ENCODE measurements at regions not wholly inside any gene's neighbourhood (a gene's known extent, or its start where the extent isn't known, plus 50 kb on each side); places are given as distances from the start of the nearest gene placed in this dataset.

- TF ChIP-seq RBBP5 (conservative IDR thresholded peaks at IDR 0.05) (no peak), POLR2AphosphoS5 (IDR thresholded peaks at IDR 0.05; ENCODE audit: low read length) (peak; percentile 12; the same call in 1 of the 2 replicates), EP300 (IDR thresholded peaks at IDR 0.05; ENCODE audit: borderline replicate concordance in 1 of 2, control insufficient read depth in 1 of 2, low read depth in 2 of 2, low read length in 2 of 2) (no peak), ASH2L (IDR thresholded peaks at IDR 0.05; ENCODE audit: borderline replicate concordance, low read depth) (no peak), TCF12 (IDR thresholded peaks at IDR 0.05; ENCODE audit: low read depth, low read length) (0 out of 2 replicates have a peak, but pooled peaks have one; percentile 32), HDAC2 (IDR thresholded peaks at IDR 0.05) (no peak), NBN (IDR thresholded peaks at IDR 0.05) (peak; percentile 68; the same call in 1 of the 2 replicates), BRCA1 (IDR thresholded peaks at IDR 0.05; ENCODE audit: low read depth, low read length) (no peak), ELK1 (IDR thresholded peaks at IDR 0.05; ENCODE audit: low read depth, low read length) (no peak), BACH1 (IDR thresholded peaks at IDR 0.05; ENCODE audit: borderline replicate concordance) (peak; percentile 41; the same call in 1 of the 2 replicates), IKZF1 (conservative IDR thresholded peaks at IDR 0.05) (peak; percentile 46; the same call in 1 of the 2 replicates), DPF2 (IDR thresholded peaks at IDR 0.05) (peak; percentile 26; the same call in 1 of the 2 replicates), NKRF (conservative IDR thresholded peaks at IDR 0.05) (no peak), BHLHE40 (IDR thresholded peaks at IDR 0.05; ENCODE audit: borderline replicate concordance in 1 of 2, low read depth in 2 of 2, low read length in 1 of 2) (peak; percentile 22 to 60; a peak in 1 of 4 replicates), MTA2 (IDR thresholded peaks at IDR 0.05; ENCODE audit: low read depth) (0 out of 2 replicates have a peak, but pooled peaks have one; percentile 22), EED (IDR thresholded peaks at IDR 0.05; ENCODE audit: low read depth) (peak; percentile 43; the same call in 1 of the 2 replicates), TCF3 (IDR thresholded peaks at IDR 0.05; ENCODE audit: borderline replicate concordance, insufficient read depth, low read depth, low read length) (no peak), CHD1 (IDR thresholded peaks at IDR 0.05; ENCODE audit: low read depth, low read length) (no peak), CHD4 (IDR thresholded peaks at IDR 0.05) (no peak), MEF2A (IDR thresholded peaks at IDR 0.05; ENCODE audit: insufficient read depth, low read depth, low read length) (no peak)
- TF ChIP-seq, protein P1, sequence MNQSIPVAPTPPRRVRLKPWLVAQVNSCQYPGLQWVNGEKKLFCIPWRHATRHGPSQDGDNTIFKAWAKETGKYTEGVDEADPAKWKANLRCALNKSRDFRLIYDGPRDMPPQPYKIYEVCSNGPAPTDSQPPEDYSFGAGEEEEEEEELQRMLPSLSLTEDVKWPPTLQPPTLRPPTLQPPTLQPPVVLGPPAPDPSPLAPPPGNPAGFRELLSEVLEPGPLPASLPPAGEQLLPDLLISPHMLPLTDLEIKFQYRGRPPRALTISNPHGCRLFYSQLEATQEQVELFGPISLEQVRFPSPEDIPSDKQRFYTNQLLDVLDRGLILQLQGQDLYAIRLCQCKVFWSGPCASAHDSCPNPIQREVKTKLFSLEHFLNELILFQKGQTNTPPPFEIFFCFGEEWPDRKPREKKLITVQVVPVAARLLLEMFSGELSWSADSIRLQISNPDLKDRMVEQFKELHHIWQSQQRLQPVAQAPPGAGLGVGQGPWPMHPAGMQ (IDR thresholded peaks at IDR 0.05; ENCODE audit: borderline replicate concordance) = no peak
- TF ChIP-seq, protein P2, sequence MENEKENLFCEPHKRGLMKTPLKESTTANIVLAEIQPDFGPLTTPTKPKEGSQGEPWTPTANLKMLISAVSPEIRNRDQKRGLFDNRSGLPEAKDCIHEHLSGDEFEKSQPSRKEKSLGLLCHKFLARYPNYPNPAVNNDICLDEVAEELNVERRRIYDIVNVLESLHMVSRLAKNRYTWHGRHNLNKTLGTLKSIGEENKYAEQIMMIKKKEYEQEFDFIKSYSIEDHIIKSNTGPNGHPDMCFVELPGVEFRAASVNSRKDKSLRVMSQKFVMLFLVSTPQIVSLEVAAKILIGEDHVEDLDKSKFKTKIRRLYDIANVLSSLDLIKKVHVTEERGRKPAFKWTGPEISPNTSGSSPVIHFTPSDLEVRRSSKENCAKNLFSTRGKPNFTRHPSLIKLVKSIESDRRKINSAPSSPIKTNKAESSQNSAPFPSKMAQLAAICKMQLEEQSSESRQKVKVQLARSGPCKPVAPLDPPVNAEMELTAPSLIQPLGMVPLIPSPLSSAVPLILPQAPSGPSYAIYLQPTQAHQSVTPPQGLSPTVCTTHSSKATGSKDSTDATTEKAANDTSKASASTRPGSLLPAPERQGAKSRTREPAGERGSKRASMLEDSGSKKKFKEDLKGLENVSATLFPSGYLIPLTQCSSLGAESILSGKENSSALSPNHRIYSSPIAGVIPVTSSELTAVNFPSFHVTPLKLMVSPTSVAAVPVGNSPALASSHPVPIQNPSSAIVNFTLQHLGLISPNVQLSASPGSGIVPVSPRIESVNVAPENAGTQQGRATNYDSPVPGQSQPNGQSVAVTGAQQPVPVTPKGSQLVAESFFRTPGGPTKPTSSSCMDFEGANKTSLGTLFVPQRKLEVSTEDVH (IDR thresholded peaks at IDR 0.05; ENCODE audit: low read depth, partially characterized antibody) = no peak
Observed at GRCh38 chr4:184310881-184311709, 93.4 kb upstream of the ENPP6 start (continued).
